ENCODE measurements at regions not wholly inside any gene's neighbourhood (a gene's known extent, or its start where the extent isn't known, plus 50 kb on each side); places are given as distances from the start of the nearest gene placed in this dataset.

DNA sequence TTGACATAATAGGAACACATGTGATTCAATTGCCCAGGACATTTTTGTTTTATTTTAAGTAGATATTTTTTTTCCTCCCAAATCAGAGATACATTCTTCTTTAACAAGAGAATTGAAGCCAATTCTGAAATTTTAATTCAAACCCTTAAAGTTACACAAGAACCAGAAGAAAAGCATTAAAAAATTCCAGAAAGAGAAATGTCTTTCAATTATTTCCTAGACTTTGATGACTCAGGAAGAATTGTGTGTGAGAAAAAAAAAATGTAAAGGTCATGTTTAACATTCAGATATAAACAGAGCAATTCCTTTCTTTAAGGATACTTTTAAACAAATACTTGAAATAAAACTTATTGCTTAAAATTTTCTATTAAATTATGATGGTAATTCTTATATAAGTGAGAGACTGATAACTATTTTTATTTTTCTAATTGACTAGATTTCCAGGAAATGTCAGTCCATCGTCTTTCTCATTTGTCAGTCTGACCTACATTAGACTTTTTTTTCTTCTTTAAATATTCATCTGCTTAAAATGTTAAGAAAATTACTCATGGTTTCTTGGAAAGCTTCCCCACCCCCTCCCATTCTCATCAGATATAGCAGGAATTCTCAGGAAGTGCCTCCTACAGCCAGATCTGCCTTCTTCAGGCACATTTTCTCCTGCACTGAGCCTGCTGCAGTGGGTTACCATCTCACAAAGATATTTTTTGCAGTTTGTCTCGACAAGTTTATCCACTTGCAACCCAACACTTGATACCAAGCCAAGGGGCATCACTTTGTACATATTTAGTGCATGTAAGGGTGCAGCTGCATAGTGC, 261.8 kb upstream of the CBLB start (continued):
- TF ChIP-seq, protein P1, sequence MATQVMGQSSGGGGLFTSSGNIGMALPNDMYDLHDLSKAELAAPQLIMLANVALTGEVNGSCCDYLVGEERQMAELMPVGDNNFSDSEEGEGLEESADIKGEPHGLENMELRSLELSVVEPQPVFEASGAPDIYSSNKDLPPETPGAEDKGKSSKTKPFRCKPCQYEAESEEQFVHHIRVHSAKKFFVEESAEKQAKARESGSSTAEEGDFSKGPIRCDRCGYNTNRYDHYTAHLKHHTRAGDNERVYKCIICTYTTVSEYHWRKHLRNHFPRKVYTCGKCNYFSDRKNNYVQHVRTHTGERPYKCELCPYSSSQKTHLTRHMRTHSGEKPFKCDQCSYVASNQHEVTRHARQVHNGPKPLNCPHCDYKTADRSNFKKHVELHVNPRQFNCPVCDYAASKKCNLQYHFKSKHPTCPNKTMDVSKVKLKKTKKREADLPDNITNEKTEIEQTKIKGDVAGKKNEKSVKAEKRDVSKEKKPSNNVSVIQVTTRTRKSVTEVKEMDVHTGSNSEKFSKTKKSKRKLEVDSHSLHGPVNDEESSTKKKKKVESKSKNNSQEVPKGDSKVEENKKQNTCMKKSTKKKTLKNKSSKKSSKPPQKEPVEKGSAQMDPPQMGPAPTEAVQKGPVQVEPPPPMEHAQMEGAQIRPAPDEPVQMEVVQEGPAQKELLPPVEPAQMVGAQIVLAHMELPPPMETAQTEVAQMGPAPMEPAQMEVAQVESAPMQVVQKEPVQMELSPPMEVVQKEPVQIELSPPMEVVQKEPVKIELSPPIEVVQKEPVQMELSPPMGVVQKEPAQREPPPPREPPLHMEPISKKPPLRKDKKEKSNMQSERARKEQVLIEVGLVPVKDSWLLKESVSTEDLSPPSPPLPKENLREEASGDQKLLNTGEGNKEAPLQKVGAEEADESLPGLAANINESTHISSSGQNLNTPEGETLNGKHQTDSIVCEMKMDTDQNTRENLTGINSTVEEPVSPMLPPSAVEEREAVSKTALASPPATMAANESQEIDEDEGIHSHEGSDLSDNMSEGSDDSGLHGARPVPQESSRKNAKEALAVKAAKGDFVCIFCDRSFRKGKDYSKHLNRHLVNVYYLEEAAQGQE (IDR thresholded peaks at IDR 0.05), result no peak
- TF ChIP-seq SP1 (IDR thresholded peaks at IDR 0.05), result no peak
- TF ChIP-seq EGR1 (IDR thresholded peaks at IDR 0.05; ENCODE audit: low read depth in 2 of 2), result no peak

DNA sequence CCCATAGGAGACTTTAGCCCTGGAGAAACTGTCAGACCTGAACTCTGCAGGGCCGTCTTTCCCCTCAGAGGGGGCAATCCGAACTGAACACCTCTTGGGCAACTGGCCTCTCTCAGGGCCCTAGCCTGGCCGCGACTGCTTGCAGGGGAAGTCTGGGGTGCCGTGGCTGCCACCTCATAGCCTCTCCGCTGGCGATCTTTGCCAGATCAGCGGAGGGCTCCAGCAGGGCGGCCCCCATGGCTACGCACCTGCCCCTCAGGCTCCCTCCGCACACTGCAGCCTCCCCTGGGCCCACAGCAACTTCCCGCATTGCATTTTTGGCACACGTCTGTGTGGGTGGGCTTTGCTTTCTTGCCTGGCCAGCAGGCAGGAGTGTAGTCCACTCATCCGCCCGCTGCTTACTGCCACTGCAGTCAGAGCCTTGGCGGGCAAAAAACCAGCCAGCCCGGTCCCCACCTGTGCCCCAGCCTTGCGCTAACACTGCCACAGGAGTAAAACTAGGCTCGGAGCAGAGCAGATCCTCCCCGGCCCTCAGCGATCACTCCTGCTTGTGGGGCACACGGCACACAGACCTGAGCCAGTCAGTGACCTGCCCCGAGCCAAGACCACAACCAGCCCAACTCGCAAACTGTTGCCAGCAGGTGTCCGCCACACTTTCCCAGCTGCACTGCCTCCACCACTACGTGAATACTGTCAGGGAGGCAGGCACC, 266.8 kb upstream of the CBLB start:
- Histone ChIP-seq H3K9me3 (ENCODE audit: control insufficient read depth in 4 of 4, low read length in 3 of 4) (peaks cover 0 to 7% (median 0%) of the 10 kb centered on the region in 4 donors), H3K27ac (ENCODE audit: low read depth in 1 of 2, low read length in 2 of 2) (no peak overlapping the region), H3K4me1 (ENCODE audit: control insufficient read depth in 4 of 4, insufficient read depth in 4 of 4, low read length in 3 of 4) (no peaks in the 10 kb centered on the region), H3K27me3 (ENCODE audit: control insufficient read depth in 4 of 4, insufficient read depth in 4 of 4, low read length in 3 of 4) (no peaks in the 10 kb centered on the region), H3K36me3 (ENCODE audit: control insufficient read depth in 4 of 4, insufficient read depth in 3 of 4, low read depth in 1 of 4, low read length in 3 of 4) (no peaks in the 10 kb centered on the region), H3K9ac (ENCODE audit: low read depth in 1 of 2, low read length in 2 of 2) (no peak overlapping the region), H3K4me3 (ENCODE audit: low read depth in 1 of 3, low read length in 3 of 3) (no peak overlapping the region)
- WGBS, result 96% methylated on average over 26 of the region's 26 CpGs
- TF ChIP-seq SP1 (IDR thresholded peaks at IDR 0.05) (no peak), HNF4G (IDR thresholded peaks at IDR 0.05) (no peak), GABPA (IDR thresholded peaks at IDR 0.05 in 1 of 2, conservative IDR thresholded peaks at IDR 0.05 in 1 of 2) (no peak), HNF4A (conservative IDR thresholded peaks at IDR 0.05) (no peak), NR2F2 (IDR thresholded peaks at IDR 0.05) (no peak), RAD21 (IDR thresholded peaks at IDR 0.05) (no peak), EGR1 (IDR thresholded peaks at IDR 0.05; ENCODE audit: low read depth in 2 of 2) (no peak), JUND (IDR thresholded peaks at IDR 0.05) (no peak)
- TF ChIP-seq, protein P2, sequence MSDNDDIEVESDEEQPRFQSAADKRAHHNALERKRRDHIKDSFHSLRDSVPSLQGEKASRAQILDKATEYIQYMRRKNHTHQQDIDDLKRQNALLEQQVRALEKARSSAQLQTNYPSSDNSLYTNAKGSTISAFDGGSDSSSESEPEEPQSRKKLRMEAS (IDR thresholded peaks at IDR 0.05), result no peak
- DNase-seq (ENCODE audit: low spot score), result no peak

DNA sequence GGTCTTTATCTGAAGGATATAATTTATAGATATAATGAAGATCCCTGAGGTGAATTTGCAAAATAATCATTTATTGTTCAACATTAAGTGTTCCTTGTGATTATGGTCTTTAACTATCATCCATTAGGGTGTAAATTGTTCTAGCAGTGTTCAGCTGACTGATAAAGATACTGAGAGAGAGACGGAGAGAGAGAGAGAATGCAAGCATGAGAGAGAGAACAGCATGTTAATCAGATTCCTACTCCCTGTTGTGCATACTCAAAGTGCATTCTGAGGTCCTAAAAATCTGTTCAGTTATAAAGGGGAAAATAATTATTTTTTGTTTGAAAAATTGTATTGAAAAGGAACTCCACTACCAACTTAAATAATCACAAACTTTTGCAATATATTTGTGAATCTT, 271.0 kb upstream of the CBLB start:
- no peak overlapping the region for H3K4me3 ChIP-seq (ENCODE audit: low read depth in 1 of 3, low read length in 3 of 3)
- TF ChIP-seq, protein P1 (IDR thresholded peaks at IDR 0.05), result no peak
- no peak overlapping the region for H3K9ac ChIP-seq (ENCODE audit: low read depth in 1 of 2, low read length in 2 of 2)
- no peak for DNase-seq (ENCODE audit: low spot score)
- H3K36me3 ChIP-seq (ENCODE audit: control insufficient read depth in 4 of 4, insufficient read depth in 3 of 4, low read depth in 1 of 4, low read length in 3 of 4), result no peaks in the 10 kb centered on the region
- WGBS, result 67% methylated on average over 1 of the region's 1 CpG
- no peaks in the 10 kb centered on the region for H3K4me1 ChIP-seq (ENCODE audit: control insufficient read depth in 4 of 4, insufficient read depth in 4 of 4, low read length in 3 of 4)
- H3K27ac ChIP-seq (ENCODE audit: low read depth in 1 of 2, low read length in 2 of 2), result no peak overlapping the region
- H3K9me3 ChIP-seq (ENCODE audit: control insufficient read depth in 4 of 4, low read length in 3 of 4), result peaks cover 0 to 4% (median 0%) of the 10 kb centered on the region in 4 donors
- no peaks in the 10 kb centered on the region for H3K27me3 ChIP-seq (ENCODE audit: control insufficient read depth in 4 of 4, insufficient read depth in 4 of 4, low read length in 3 of 4)

Data from liver (tissue), 7 donors.